Heart left ventricle (tissue), 16 donors: ENCODE measurements at regions not wholly inside any gene's neighbourhood (a gene's known extent, or its start where the extent isn't known, plus 50 kb on each side); places are given as distances from the start of the nearest gene placed in this dataset.

ENCODE experiments used
- ATAC-seq, 4 donors: fragments of 200-7000 bp; cut with Tn5 transposase; one replicate each; pipeline ENCODE4 v1.9.1; 2020 to 2022; ENCODE audit warnings: moderate library complexity in 4 of 4, mild to moderate bottlenecking in 3 of 4, moderate number of reproducible peaks in 1 of 4
- DNase-seq, 5 donors: peaks; one replicate each; pipeline ENCODE4 v3.0.0-alpha.2; 2020
- H3K27ac ChIP-seq, 12 donors: fragments of 200-600 bp; sonication (generic) in 4 of 12; one replicate each; pipeline versions ENCODE4 v1.5.0 to v1.8.0; 2016 to 2022; ENCODE audit warnings: mild to moderate bottlenecking in 2 of 12
- H3K27me3 ChIP-seq, 9 donors: fragments of 200-600 bp; sonication (generic) in 2 of 9; one replicate each; pipeline versions ENCODE4 v1.5.1 to v1.8.0; 2016 to 2022; ENCODE audit warnings: mild to moderate bottlenecking in 3 of 9
- H3K36me3 ChIP-seq, 9 donors: fragments of 200-600 bp; sonication (generic) in 2 of 9; one replicate each; pipeline versions ENCODE4 v1.5.0 to v1.8.0; 2018 to 2022; ENCODE audit warnings: mild to moderate bottlenecking in 2 of 9
- H3K4me1 ChIP-seq, 12 donors: fragments of 200-600 bp; sonication (generic) in 4 of 12; one replicate each; pipeline versions ENCODE4 v1.5.0 to v1.8.0; 2016 to 2022; ENCODE audit warnings: mild to moderate bottlenecking in 3 of 12
- H3K4me3 ChIP-seq, 12 donors: fragments of 200-600 bp; sonication (generic) in 4 of 12; one replicate each; pipeline versions ENCODE4 v1.5.0 to v1.8.0; 2017 to 2022; ENCODE audit warnings: mild to moderate bottlenecking in 9 of 12, moderate library complexity in 4 of 12
- H3K9me3 ChIP-seq, 12 donors: fragments of 200-600 bp; sonication (generic) in 4 of 12; one replicate each; pipeline versions ENCODE4 v1.5.0 to v1.8.0; 2016 to 2022; ENCODE audit warnings: mild to moderate bottlenecking in 1 of 12
- CTCF ChIP-seq, 12 donors: fragments of 200-600 bp; sonication (generic) in 4 of 12; IDR thresholded peaks; one replicate each; pipeline versions ENCODE4 v1.5.0 to v1.8.0; 2018 to 2022; ENCODE audit warnings: antibody characterized with exemption in 12 of 12, mild to moderate bottlenecking in 5 of 12
- POLR2A ChIP-seq, 2 donors: fragments of 450-650 bp; IDR thresholded peaks; one replicate each; pipeline ENCODE4 v1.6.1; 2017; ENCODE audit warnings: antibody characterized with exemption in 2 of 2, mild to moderate bottlenecking in 2 of 2, moderate library complexity in 2 of 2
- WGBS, 4 donors: extraction: QIAGEN DNeasy Blood & Tissue Kit in 2 of 4; methylation state at CpG; one replicate each; pipeline versions ENCODE4 v1.1.5 to v1.1.7; 2013 to 2018; 5-methylcytosine and 5-hydroxymethylcytosine counted together
- intact Hi-C, 10 donors: fragments of 100-400 bp; cut with DNase I; formaldehyde crosslinking; loops; one replicate each; pipeline versions ENCODE4 v1.11.1 to v1.14.2; 2022
- donor health status: ischemic (EF 13 %, LVEDD 7.1; RV severe dilation, severe dysfunction).
- donor health status: healthy with polysubstance abuse.
- donor health status: DM: no; HTN: yes; CAD: no.
- donor health status: DM: no; HTN: no; CAD: no.
- donor health status: ischemic (EF 25% LVEDD 6.9; RV normal size, moderate dysfunction).
- donor health status: ischemic (EF 25% LVEDD 5.7; RV mildly dilated, moderate dysfunction).
- donor health status: healthy.
- donor health status: DM: yes; HTN: yes; CAD: no.
- donor health status: ischemic (EF 35%, LVEDD 5.7; RV mildly dilated, moderate dysfunction).
- donor health status: nonischemic (EF 11% LVEDD 7.7; RV severe dilation, severe dysfunction).
- donor health status: DM: yes; HTN: yes; CAD: no.
- donor health status: PGD.
- donor health status: ischemic (EF 29% LVEDD 5.4; RV normal size, mild dysfunction).
- donor health status: nonischemic (EF 23%, LVEDD 6.1; RV moderate dilation, normal function).

DNA sequence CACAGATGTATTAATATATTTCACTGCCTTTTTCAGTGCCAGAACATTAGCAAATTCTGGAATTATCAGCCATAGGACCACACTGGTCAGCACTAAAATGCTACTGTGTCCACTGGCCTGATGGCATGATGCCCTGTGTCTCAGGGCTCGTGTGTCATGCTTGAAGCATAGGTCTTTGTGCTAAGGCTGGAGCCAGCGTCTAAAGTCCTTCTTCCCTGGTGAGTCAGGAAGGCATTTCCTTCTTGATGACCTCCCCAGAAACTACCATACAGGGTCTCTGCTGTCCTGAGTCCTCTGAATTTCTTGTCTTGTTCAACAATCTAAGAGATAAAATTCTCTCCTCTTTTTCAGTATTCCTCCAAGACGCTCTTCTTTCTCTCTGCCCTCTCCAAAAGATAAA is 489.9 kb downstream of the PSAT1 start:
- WGBS, 4 donors = 40 to 52% (median 50%) methylated on average over 3 of the region's 3 CpGs
- DNase-seq (no peak), ATAC-seq (no peak)
- Histone ChIP-seq H3K9me3 (peaks cover 0 to 10% (median 0%) of the 10 kb centered on the region in 12 donors), H3K4me1 (no peaks in the 10 kb centered on the region), H3K27ac (no peak overlapping the region), H3K36me3 (no peaks in the 10 kb centered on the region), H3K27me3 (no peaks in the 10 kb centered on the region), H3K4me3 (no peak overlapping the region)
- TF ChIP-seq POLR2A (IDR thresholded peaks at IDR 0.05) = no peak
- no peak for TF ChIP-seq CTCF (IDR thresholded peaks at IDR 0.05)
- intact Hi-C loops = no loop called here

GRCh38 chr9:78788101-78788500 is 491.2 kb downstream of the PSAT1 start:
- DNase-seq (no peak), ATAC-seq (no peak)
- H3K36me3 ChIP-seq = no peaks in the 10 kb centered on the region
- no peak for TF ChIP-seq POLR2A (IDR thresholded peaks at IDR 0.05)
- TF ChIP-seq CTCF (IDR thresholded peaks at IDR 0.05) = no peak
- H3K4me3 ChIP-seq = no peak overlapping the region
- intact Hi-C loops = no loop called here
- peaks cover 0 to 10% (median 0%) of the 10 kb centered on the region in 12 donors for H3K9me3 ChIP-seq
- no peaks in the 10 kb centered on the region for H3K4me1 ChIP-seq
- no peak overlapping the region for H3K27ac ChIP-seq
- H3K27me3 ChIP-seq = no peaks in the 10 kb centered on the region

DNA sequence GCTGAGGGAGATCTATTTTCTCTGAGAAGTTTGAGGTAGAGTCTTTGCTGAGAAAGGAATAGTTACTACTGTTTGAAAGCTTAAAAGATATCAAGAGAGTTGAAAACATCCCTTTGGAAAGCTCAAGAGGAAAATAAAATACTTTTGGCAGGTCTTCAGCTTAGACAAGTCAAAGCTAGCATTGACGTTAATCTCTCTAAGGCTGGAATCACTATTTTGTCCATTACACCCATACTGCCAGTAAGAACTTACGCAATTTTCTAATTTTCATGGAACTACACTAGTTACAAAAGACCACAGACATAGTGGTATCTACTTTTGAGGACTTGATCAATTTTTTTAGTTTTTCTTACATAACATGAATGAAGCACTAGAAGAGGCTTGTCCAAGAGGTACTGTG is 494.9 kb downstream of the PSAT1 start:
- H3K4me3 ChIP-seq = no peak overlapping the region
- TF ChIP-seq CTCF (IDR thresholded peaks at IDR 0.05) (no peak), POLR2A (IDR thresholded peaks at IDR 0.05) (no peak)
- DNase-seq = no peak
- WGBS, 4 donors = 69 to 77% (median 72%) methylated on average over 2 of the region's 2 CpGs
- intact Hi-C loops = no loop called here
- H3K9me3 ChIP-seq = peaks cover 0 to 10% (median 0%) of the 10 kb centered on the region in 12 donors
- no peaks in the 10 kb centered on the region for H3K4me1 ChIP-seq
- no peaks in the 10 kb centered on the region for H3K27me3 ChIP-seq
- peak overlapping the region in 2 of 12 donors; percentile 33 to 43 for H3K27ac ChIP-seq
- no peaks in the 10 kb centered on the region for H3K36me3 ChIP-seq
- peak in 1 of 4 donors; percentile 42 for ATAC-seq

DNA sequence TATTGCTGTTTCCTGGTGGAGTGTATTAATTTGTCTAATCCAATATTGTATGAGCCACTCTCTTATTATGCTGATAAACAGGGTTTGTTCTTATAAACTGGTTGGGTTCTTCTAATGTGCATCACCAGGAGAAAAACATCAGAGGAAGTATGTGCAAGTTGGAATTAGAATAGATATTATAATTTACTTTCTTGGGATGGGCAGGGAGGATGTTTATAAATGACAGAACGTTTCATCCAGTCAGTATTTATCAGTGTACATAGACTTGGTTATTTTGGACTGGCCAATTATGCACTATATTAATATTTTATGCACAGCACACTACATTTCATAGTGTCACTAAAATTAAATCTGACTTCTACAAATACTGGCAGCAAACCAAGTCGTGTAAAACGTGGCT is 495.8 kb downstream of the PSAT1 start:
- H3K27ac ChIP-seq = no peak overlapping the region
- H3K27me3 ChIP-seq = no peaks in the 10 kb centered on the region
- peaks cover 0 to 10% (median 0%) of the 10 kb centered on the region in 12 donors for H3K9me3 ChIP-seq
- TF ChIP-seq CTCF (IDR thresholded peaks at IDR 0.05) (no peak), POLR2A (IDR thresholded peaks at IDR 0.05) (no peak)
- intact Hi-C loops = no loop called here
- ATAC-seq = no peak
- DNase-seq = no peak
- no peaks in the 10 kb centered on the region for H3K4me1 ChIP-seq
- WGBS, 4 donors = 44 to 57% (median 48%) methylated on average over 3 of the region's 3 CpGs
- no peak overlapping the region for H3K4me3 ChIP-seq
- H3K36me3 ChIP-seq = no peaks in the 10 kb centered on the region
